HepG2 (cell line): ENCODE measurements at regions not wholly inside any gene's neighbourhood (a gene's known extent, or its start where the extent isn't known, plus 50 kb on each side); places are given as distances from the start of the nearest gene placed in this dataset.

ENCODE experiments used
- RAD21 ChIP-seq: fragments of 450-650 bp; formaldehyde crosslinking; IDR thresholded peaks from 2 replicates; pipeline ENCODE4 v1.5.0; 2020; ENCODE audit warnings: mild to moderate bottlenecking
- ZNF44 ChIP-seq: sonication (generic); formaldehyde crosslinking; IDR thresholded peaks from 2 replicates; pipeline ENCODE4 v1.5.1; 2020; ENCODE audit warnings: mild to moderate bottlenecking, missing genetic modification reagents
- TF ChIP-seq, protein P1 (sequence below): sonication (generic); formaldehyde crosslinking; IDR thresholded peaks from 2 replicates; pipeline ENCODE4 v1.8.1; 2023; ENCODE audit warnings: mild to moderate bottlenecking, missing genetic modification reagents, borderline replicate concordance

DNA sequence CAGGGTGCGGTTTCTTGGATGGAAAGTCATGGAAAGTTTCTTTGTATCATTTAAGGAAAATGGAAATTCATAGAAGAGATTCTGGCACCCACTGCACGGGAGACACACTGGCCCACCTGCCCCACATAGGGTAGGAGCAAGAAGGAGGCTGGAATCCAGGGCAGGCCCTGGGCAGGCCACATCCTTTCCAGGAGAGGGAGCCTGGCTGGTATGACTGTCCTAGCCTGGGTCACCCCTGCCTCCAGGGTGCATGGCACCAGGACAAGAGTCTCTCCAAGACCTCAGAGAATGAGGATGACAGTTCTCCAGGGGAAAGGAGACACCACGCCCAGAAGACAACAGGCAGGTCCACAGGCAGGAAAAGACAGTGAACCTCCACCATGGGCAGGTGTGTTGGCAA, 297.2 kb downstream of the TCERG1L start:
- TF ChIP-seq RAD21 (CRISPR knock-in tag) (no peak), ZNF44 (CRISPR knock-in tag) (no peak)
- TF ChIP-seq, protein P1, sequence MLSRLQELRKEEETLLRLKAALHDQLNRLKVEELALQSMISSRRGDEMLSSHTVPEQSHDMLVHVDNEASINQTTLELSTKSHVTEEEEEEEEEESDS, result no peak
